KMS-11 (cell line): ENCODE measurements at regions not wholly inside any gene's neighbourhood (a gene's known extent, or its start where the extent isn't known, plus 50 kb on each side); places are given as distances from the start of the nearest gene placed in this dataset.

Experiments
- H2AFZ ChIP-seq: fragments of 200-600 bp; sonication (generic); 2 replicates; pipeline ENCODE4 v1.6.1; 2016; ENCODE audit warnings: antibody characterized with exemption, mixed run types, low read depth
- H3K27ac ChIP-seq: fragments of 200-600 bp; sonication (generic); 2 replicates; pipeline ENCODE4 v1.6.1; 2016; ENCODE audit warnings: mild to moderate bottlenecking, mixed run types
- H3K27me3 ChIP-seq: fragments of 200-600 bp; sonication (generic); 2 replicates; pipeline ENCODE4 v1.6.1; 2017; ENCODE audit warnings: mild to moderate bottlenecking, low read depth, mixed run types, moderate library complexity; ENCODE audit not compliant: insufficient read depth
- H3K36me3 ChIP-seq: fragments of 200-600 bp; sonication (generic); 2 replicates; pipeline ENCODE4 v1.6.1; 2017; ENCODE audit warnings: mild to moderate bottlenecking, mixed run types; ENCODE audit not compliant: insufficient read depth
- H3K4me1 ChIP-seq: fragments of 200-600 bp; sonication (generic); 2 replicates; pipeline ENCODE4 v1.6.1; 2016; ENCODE audit warnings: mild to moderate bottlenecking, low read depth, mixed run types; ENCODE audit not compliant: poor library complexity, severe bottlenecking
- H3K4me2 ChIP-seq: fragments of 200-600 bp; sonication (generic); 2 replicates; pipeline ENCODE4 v1.7.0; 2016; ENCODE audit warnings: mild to moderate bottlenecking, mixed run types
- H3K4me3 ChIP-seq: fragments of 200-600 bp; sonication (generic); IDR thresholded peaks from 2 replicates; pipeline ENCODE4 v1.6.1; 2017; ENCODE audit warnings: low read depth, low read length, mixed read lengths; ENCODE audit not compliant: insufficient read depth
- H3K79me2 ChIP-seq: fragments of 200-600 bp; sonication (generic); 2 replicates; pipeline ENCODE4 v1.6.1; 2016; ENCODE audit warnings: low read depth, mixed run types; ENCODE audit not compliant: insufficient read depth
- H3K9ac ChIP-seq: fragments of 200-600 bp; sonication (generic); 2 replicates; pipeline ENCODE4 v1.6.1; 2016; ENCODE audit warnings: mild to moderate bottlenecking, mixed run types
- H4K20me1 ChIP-seq: fragments of 200-600 bp; sonication (generic); 2 replicates; pipeline ENCODE4 v1.6.1; 2016; ENCODE audit warnings: mild to moderate bottlenecking, mixed run types; ENCODE audit not compliant: insufficient read depth
- TF ChIP-seq, protein P1 (sequence below): fragments of 200-600 bp; sonication (generic); conservative IDR thresholded peaks from 2 replicates; pipeline ENCODE4 v1.6.1; 2017; ENCODE audit warnings: low read depth, mild to moderate bottlenecking, antibody characterized with exemption, low read length, moderate library complexity, mixed read lengths

- Histone ChIP-seq H4K20me1 (no peaks in the 10 kb centered on the region), H3K27ac (no peak overlapping the region), H3K4me3 (no peak overlapping the region), H3K4me1 (no peaks in the 10 kb centered on the region), H2AFZ (no peak overlapping the region), H3K27me3 (no peaks in the 10 kb centered on the region), H3K4me2 (no peak overlapping the region), H3K36me3 (no peaks in the 10 kb centered on the region), H3K79me2 (no peaks in the 10 kb centered on the region), H3K9ac (no peak overlapping the region)
- TF ChIP-seq, protein P1, sequence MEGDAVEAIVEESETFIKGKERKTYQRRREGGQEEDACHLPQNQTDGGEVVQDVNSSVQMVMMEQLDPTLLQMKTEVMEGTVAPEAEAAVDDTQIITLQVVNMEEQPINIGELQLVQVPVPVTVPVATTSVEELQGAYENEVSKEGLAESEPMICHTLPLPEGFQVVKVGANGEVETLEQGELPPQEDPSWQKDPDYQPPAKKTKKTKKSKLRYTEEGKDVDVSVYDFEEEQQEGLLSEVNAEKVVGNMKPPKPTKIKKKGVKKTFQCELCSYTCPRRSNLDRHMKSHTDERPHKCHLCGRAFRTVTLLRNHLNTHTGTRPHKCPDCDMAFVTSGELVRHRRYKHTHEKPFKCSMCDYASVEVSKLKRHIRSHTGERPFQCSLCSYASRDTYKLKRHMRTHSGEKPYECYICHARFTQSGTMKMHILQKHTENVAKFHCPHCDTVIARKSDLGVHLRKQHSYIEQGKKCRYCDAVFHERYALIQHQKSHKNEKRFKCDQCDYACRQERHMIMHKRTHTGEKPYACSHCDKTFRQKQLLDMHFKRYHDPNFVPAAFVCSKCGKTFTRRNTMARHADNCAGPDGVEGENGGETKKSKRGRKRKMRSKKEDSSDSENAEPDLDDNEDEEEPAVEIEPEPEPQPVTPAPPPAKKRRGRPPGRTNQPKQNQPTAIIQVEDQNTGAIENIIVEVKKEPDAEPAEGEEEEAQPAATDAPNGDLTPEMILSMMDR, result no peak
Observed at GRCh38 chr2:5454051-5454390, 238.2 kb upstream of the SOX11 start.

GRCh38 chr2:5459041-5459440, 233.1 kb upstream of the SOX11 start:
- no peaks in the 10 kb centered on the region for H3K27me3 ChIP-seq
- no peak overlapping the region for H3K4me3 ChIP-seq
- TF ChIP-seq, protein P1, result no peak
- H3K27ac ChIP-seq, result no peak overlapping the region
- no peak overlapping the region for H3K9ac ChIP-seq
- H2AFZ ChIP-seq, result no peak overlapping the region
- H3K4me1 ChIP-seq, result no peaks in the 10 kb centered on the region
- no peaks in the 10 kb centered on the region for H3K36me3 ChIP-seq
- no peaks in the 10 kb centered on the region for H3K79me2 ChIP-seq
- no peaks in the 10 kb centered on the region for H4K20me1 ChIP-seq
- H3K4me2 ChIP-seq, result no peak overlapping the region

- H3K79me2 ChIP-seq, result no peaks in the 10 kb centered on the region
- TF ChIP-seq, protein P1, result no peak
- H3K4me3 ChIP-seq, result no peak overlapping the region
- no peaks in the 10 kb centered on the region for H3K27me3 ChIP-seq
- H2AFZ ChIP-seq, result no peak overlapping the region
- H3K36me3 ChIP-seq, result no peaks in the 10 kb centered on the region
- no peak overlapping the region for H3K9ac ChIP-seq
- H3K4me1 ChIP-seq, result no peaks in the 10 kb centered on the region
- H3K4me2 ChIP-seq, result no peak overlapping the region
- no peak overlapping the region for H3K27ac ChIP-seq
- H4K20me1 ChIP-seq, result no peaks in the 10 kb centered on the region
Observed at GRCh38 chr2:5464657-5465056, 227.5 kb upstream of the SOX11 start.

DNA sequence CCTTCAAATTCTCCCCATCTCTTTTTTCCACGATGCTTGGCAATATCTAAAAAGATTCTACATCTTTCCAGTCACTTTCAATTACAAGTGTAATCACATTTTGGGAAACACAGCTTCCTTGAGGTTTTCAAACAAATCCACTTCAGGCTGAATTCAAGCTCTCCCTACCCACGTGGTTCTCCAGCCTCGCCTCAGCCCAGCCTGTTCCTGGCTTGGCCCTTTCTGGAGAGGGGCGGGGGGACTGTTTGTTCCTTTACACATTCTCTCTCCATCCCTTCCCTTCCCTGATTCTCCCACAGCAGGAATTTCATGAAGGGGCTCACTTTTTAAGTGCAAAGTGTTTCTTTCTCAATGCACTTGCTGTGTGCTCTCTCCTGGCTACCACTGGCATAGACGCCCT, 226.3 kb upstream of the SOX11 start:
- H3K79me2 ChIP-seq, result no peaks in the 10 kb centered on the region
- no peaks in the 10 kb centered on the region for H3K4me1 ChIP-seq
- H2AFZ ChIP-seq, result no peak overlapping the region
- no peak overlapping the region for H3K27ac ChIP-seq
- TF ChIP-seq, protein P1, result no peak
- H3K4me2 ChIP-seq, result no peak overlapping the region
- H3K4me3 ChIP-seq, result no peak overlapping the region
- H3K36me3 ChIP-seq, result no peaks in the 10 kb centered on the region
- H3K9ac ChIP-seq, result no peak overlapping the region
- no peaks in the 10 kb centered on the region for H4K20me1 ChIP-seq
- no peaks in the 10 kb centered on the region for H3K27me3 ChIP-seq
